HL-60 (cell line): ENCODE measurements at regions not wholly inside any gene's neighbourhood (a gene's known extent, or its start where the extent isn't known, plus 50 kb on each side); places are given as distances from the start of the nearest gene placed in this dataset.

Experiments used
- DNase-seq, 2 experiments: peaks; one replicate each; pipeline ENCODE4 v3.0.0-alpha.2; 2010 to 2020; ENCODE audit warnings: low read depth in 1 of 2, low spot score in 1 of 2
- H3K27ac ChIP-seq: fragments of 250-450 bp; sonication (Bioruptor Pico); replicated peaks from 2 replicates; pipeline ENCODE4 v1.5.1; 2020; ENCODE audit warnings: mild to moderate bottlenecking, moderate library complexity
- H3K27me3 ChIP-seq: fragments of 250-450 bp; sonication (Bioruptor Pico); 2 replicates; pipeline ENCODE4 v1.5.1; 2021; ENCODE audit warnings: mild to moderate bottlenecking, moderate library complexity; ENCODE audit not compliant: insufficient read depth, poor library complexity, severe bottlenecking
- H3K4me3 ChIP-seq: replicated peaks from 2 replicates; pipeline ENCODE4 v1.5.1; 2011; ENCODE audit warnings: mild to moderate bottlenecking, control low read depth, low read length; ENCODE audit not compliant: insufficient read depth
- CTCF ChIP-seq: IDR thresholded peaks from one replicate; pipeline ENCODE4 v1.5.1; 2011; ENCODE audit warnings: low read length, control low read depth, inconsistent platforms; ENCODE audit not compliant: insufficient read depth
- GABPA ChIP-seq: IDR thresholded peaks from 2 replicates; pipeline ENCODE4 v1.6.1; 2012; ENCODE audit warnings: low read depth
- POLR2AphosphoS5 ChIP-seq: IDR thresholded peaks from 2 replicates; pipeline ENCODE4 v1.6.1; 2012; ENCODE audit warnings: low read depth
- REST ChIP-seq: IDR thresholded peaks from 2 replicates; pipeline ENCODE4 v1.6.1; 2012; ENCODE audit warnings: low read depth; ENCODE audit not compliant: insufficient replicate concordance
- SPI1 ChIP-seq: IDR thresholded peaks from 2 replicates; pipeline ENCODE4 v1.6.1; 2012; ENCODE audit warnings: low read depth, mild to moderate bottlenecking, borderline replicate concordance

- Histone ChIP-seq H3K27me3 (no peaks in the 10 kb centered on the region), H3K4me3 (no peak overlapping the region), H3K27ac (no peak overlapping the region)
- no peak for DNase-seq
- TF ChIP-seq CTCF, result no peak
- TF ChIP-seq SPI1, result no peak
- no peak for TF ChIP-seq GABPA
- no peak for TF ChIP-seq REST
- TF ChIP-seq POLR2AphosphoS5, result no peak
Observed at GRCh38 chr2:155653176-155653575, 679.3 kb downstream of the NR4A2 start.

- Histone ChIP-seq H3K27ac (no peak overlapping the region), H3K4me3 (no peak overlapping the region), H3K27me3 (no peaks in the 10 kb centered on the region)
- no peak for DNase-seq
- TF ChIP-seq POLR2AphosphoS5 (no peak), GABPA (no peak), CTCF (no peak), SPI1 (no peak)
Observed at GRCh38 chr2:155651851-155652250, 680.7 kb downstream of the NR4A2 start.

GRCh38 chr2:155645791-155646190 is 686.7 kb downstream of the NR4A2 start:
- Histone ChIP-seq H3K4me3 (no peak overlapping the region), H3K27ac (no peak overlapping the region), H3K27me3 (no peaks in the 10 kb centered on the region)
- TF ChIP-seq GABPA (no peak), POLR2AphosphoS5 (no peak), SPI1 (no peak), REST (no peak), CTCF (no peak)
- no peak for DNase-seq

- no peaks in the 10 kb centered on the region for H3K27me3 ChIP-seq
- H3K4me3 ChIP-seq, result no peak overlapping the region
- no peak for DNase-seq
- H3K27ac ChIP-seq, result no peak overlapping the region
- no peak for TF ChIP-seq POLR2AphosphoS5
- no peak for TF ChIP-seq CTCF
- TF ChIP-seq SPI1, result no peak
- no peak for TF ChIP-seq GABPA
- TF ChIP-seq REST, result no peak
Observed at GRCh38 chr2:155643056-155643775, 689.3 kb downstream of the NR4A2 start.
